H1 (cell line): ENCODE measurements at regions not wholly inside any gene's neighbourhood (a gene's known extent, or its start where the extent isn't known, plus 50 kb on each side); places are given as distances from the start of the nearest gene placed in this dataset.

Experiments used
- EP300 ChIP-seq, 2 experiments: IDR thresholded peaks; 1 replicate in 1 of 2; 2 replicates in 1 of 2; pipeline ENCODE4 v1.6.1; 2011 to 2012; ENCODE audit warnings: low read depth in 2 of 2, low read length in 2 of 2, mild to moderate bottlenecking in 2 of 2, borderline replicate concordance in 1 of 2, inconsistent platforms in 1 of 2, moderate library complexity in 1 of 2
- TCF12 ChIP-seq: IDR thresholded peaks from 2 replicates; pipeline ENCODE4 v1.6.1; 2011; ENCODE audit warnings: low read depth, mild to moderate bottlenecking, low read length
- TF ChIP-seq, protein P1 (sequence below), 3 experiments: IDR thresholded peaks; 1 replicate in 2 of 3; 2 replicates in 1 of 3; pipeline versions ENCODE4 v1.5.1 to v1.6.1; 2011; ENCODE audit warnings: low read length in 3 of 3, mild to moderate bottlenecking in 3 of 3, inconsistent platforms in 2 of 3, low read depth in 1 of 3, moderate library complexity in 1 of 3; ENCODE audit not compliant: insufficient read depth in 1 of 3; ENCODE audit errors: control extremely low read depth in 1 of 3

DNA sequence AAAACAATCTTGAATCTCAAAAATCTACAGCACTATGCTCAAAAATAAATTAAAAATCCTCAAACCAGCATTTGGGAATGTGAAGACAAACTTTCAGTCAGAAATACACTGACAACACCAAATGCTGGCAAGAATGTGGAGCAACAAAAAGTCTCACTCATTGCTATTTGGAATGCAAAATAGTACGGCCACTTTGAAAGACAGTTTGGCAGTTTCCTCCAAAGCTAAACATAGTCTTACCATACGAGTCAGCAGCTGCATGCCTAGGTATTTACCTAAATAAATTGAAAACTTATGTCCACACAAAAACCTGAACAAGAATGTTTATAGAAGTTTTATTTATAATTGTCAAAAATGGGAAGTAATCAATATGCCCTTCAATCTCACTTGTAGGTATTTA is 904.2 kb upstream of the LRRC4C start:
- TF ChIP-seq, protein P1, sequence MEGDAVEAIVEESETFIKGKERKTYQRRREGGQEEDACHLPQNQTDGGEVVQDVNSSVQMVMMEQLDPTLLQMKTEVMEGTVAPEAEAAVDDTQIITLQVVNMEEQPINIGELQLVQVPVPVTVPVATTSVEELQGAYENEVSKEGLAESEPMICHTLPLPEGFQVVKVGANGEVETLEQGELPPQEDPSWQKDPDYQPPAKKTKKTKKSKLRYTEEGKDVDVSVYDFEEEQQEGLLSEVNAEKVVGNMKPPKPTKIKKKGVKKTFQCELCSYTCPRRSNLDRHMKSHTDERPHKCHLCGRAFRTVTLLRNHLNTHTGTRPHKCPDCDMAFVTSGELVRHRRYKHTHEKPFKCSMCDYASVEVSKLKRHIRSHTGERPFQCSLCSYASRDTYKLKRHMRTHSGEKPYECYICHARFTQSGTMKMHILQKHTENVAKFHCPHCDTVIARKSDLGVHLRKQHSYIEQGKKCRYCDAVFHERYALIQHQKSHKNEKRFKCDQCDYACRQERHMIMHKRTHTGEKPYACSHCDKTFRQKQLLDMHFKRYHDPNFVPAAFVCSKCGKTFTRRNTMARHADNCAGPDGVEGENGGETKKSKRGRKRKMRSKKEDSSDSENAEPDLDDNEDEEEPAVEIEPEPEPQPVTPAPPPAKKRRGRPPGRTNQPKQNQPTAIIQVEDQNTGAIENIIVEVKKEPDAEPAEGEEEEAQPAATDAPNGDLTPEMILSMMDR (IDR thresholded peaks at IDR 0.05; ENCODE audit: control extremely low read depth in 1 of 3, insufficient read depth in 1 of 3, low read depth in 1 of 3, low read length in 3 of 3): no peak
- TF ChIP-seq TCF12 (no peak), EP300 (IDR thresholded peaks at IDR 0.05; ENCODE audit: borderline replicate concordance in 1 of 2, low read depth in 2 of 2, low read length in 2 of 2) (no peak)
